Testis (tissue), 2 donors: ENCODE measurements at regions not wholly inside any gene's neighbourhood (a gene's known extent, or its start where the extent isn't known, plus 50 kb on each side); places are given as distances from the start of the nearest gene placed in this dataset.

Source experiments
- CTCF ChIP-seq, 3 experiments: fragments of 450-650 bp in 2 of 3; fragments of 200-600 bp in 1 of 3; sonication (generic) in 1 of 3; IDR thresholded peaks; one replicate each; pipeline ENCODE4 v1.5.1; 2016 to 2019; ENCODE audit warnings: antibody characterized with exemption in 3 of 3, mild to moderate bottlenecking in 2 of 3, moderate library complexity in 1 of 3
- POLR2A ChIP-seq: fragments of 450-650 bp; IDR thresholded peaks from one replicate; pipeline ENCODE4 v1.6.1; 2017; ENCODE audit warnings: antibody characterized with exemption, mild to moderate bottlenecking, moderate library complexity

GRCh38 chr17:79501910-79502309 is 108.9 kb downstream of the RBFOX3 start:
- TF ChIP-seq CTCF (IDR thresholded peaks at IDR 0.05): no peak
- no peak for TF ChIP-seq POLR2A
